ENCODE measurements at regions not wholly inside any gene's neighbourhood (a gene's known extent, or its start where the extent isn't known, plus 50 kb on each side); places are given as distances from the start of the nearest gene placed in this dataset.

- DNase-seq (ENCODE audit: extremely low spot score) = no peak
- intact Hi-C loops (cut with DNase I) = no loop called here
- peaks cover 0 to 14% (median 3%) of the 10 kb centered on the region in 4 donors for H3K9me3 ChIP-seq
- TF ChIP-seq POLR2A (IDR thresholded peaks at IDR 0.05; ENCODE audit: low read depth) = no peak
- no peak for TF ChIP-seq EP300 (IDR thresholded peaks at IDR 0.05)
- no peak for TF ChIP-seq POLR2AphosphoS5 (IDR thresholded peaks at IDR 0.05)
- no peak for TF ChIP-seq CTCF (IDR thresholded peaks at IDR 0.05)
- no peaks in the 10 kb centered on the region for H3K36me3 ChIP-seq
- no peaks in the 10 kb centered on the region for H3K4me1 ChIP-seq
- H3K27ac ChIP-seq (replicated peaks in 1 of 4) = no peak overlapping the region
- 79% methylated on average over 1 of the region's 1 CpG for WGBS
- no peak overlapping the region for H3K4me3 ChIP-seq
- no peaks in the 10 kb centered on the region for H3K27me3 ChIP-seq
These were observed 414.5 kb downstream of the PRDM5 start for GRCh38 chr4:120508036-120508435.

GRCh38 chr4:120506536-120506935, 416.0 kb downstream of the PRDM5 start:
- Histone ChIP-seq H3K27me3 (no peaks in the 10 kb centered on the region), H3K27ac (replicated peaks in 1 of 4) (no peak overlapping the region), H3K4me3 (no peak overlapping the region), H3K36me3 (no peaks in the 10 kb centered on the region), H3K9me3 (peaks cover 0 to 18% (median 0%) of the 10 kb centered on the region in 4 donors), H3K4me1 (no peaks in the 10 kb centered on the region)
- TF ChIP-seq POLR2AphosphoS5 (IDR thresholded peaks at IDR 0.05) = no peak
- TF ChIP-seq POLR2A (IDR thresholded peaks at IDR 0.05; ENCODE audit: low read depth) = no peak
- TF ChIP-seq CTCF (IDR thresholded peaks at IDR 0.05) = no peak
- TF ChIP-seq EP300 (IDR thresholded peaks at IDR 0.05) = no peak
- no peak for DNase-seq (ENCODE audit: extremely low spot score)
- 100% methylated on average over 1 of the region's 1 CpG for WGBS
- intact Hi-C loops (cut with DNase I) = no loop called here

GRCh38 chr4:120498678-120499077, 423.8 kb downstream of the PRDM5 start:
- H3K36me3 ChIP-seq = no peaks in the 10 kb centered on the region
- no peak overlapping the region for H3K27ac ChIP-seq (replicated peaks in 1 of 4)
- H3K27me3 ChIP-seq = no peaks in the 10 kb centered on the region
- DNase-seq (ENCODE audit: extremely low spot score) = no peak
- intact Hi-C loops (cut with DNase I) = no loop called here
- TF ChIP-seq CTCF (IDR thresholded peaks at IDR 0.05) (no peak), POLR2AphosphoS5 (IDR thresholded peaks at IDR 0.05) (no peak), EP300 (IDR thresholded peaks at IDR 0.05) (no peak), POLR2A (IDR thresholded peaks at IDR 0.05; ENCODE audit: low read depth) (no peak)
- WGBS = 76% methylated on average over 1 of the region's 1 CpG
- H3K4me3 ChIP-seq = no peak overlapping the region
- peaks cover 0 to 6% (median 2%) of the 10 kb centered on the region in 4 donors for H3K9me3 ChIP-seq
- H3K4me1 ChIP-seq = no peaks in the 10 kb centered on the region

GRCh38 chr4:120491481-120491880, 424.8 kb upstream of the MAD2L1 start:
- WGBS = 62% methylated on average over 3 of the region's 3 CpGs
- no peaks in the 10 kb centered on the region for H3K27me3 ChIP-seq
- H3K9me3 ChIP-seq = peaks cover 0 to 8% (median 0%) of the 10 kb centered on the region in 4 donors
- no peak overlapping the region for H3K27ac ChIP-seq (replicated peaks in 1 of 4)
- H3K4me3 ChIP-seq = no peak overlapping the region
- H3K4me1 ChIP-seq = no peaks in the 10 kb centered on the region
- intact Hi-C loops (cut with DNase I) = no loop called here
- no peaks in the 10 kb centered on the region for H3K36me3 ChIP-seq
- TF ChIP-seq POLR2A (IDR thresholded peaks at IDR 0.05; ENCODE audit: low read depth) (no peak), POLR2AphosphoS5 (IDR thresholded peaks at IDR 0.05) (no peak), EP300 (IDR thresholded peaks at IDR 0.05) (no peak), CTCF (IDR thresholded peaks at IDR 0.05) (no peak)
- DNase-seq (ENCODE audit: extremely low spot score) = no peak

- Histone ChIP-seq H3K27me3 (no peaks in the 10 kb centered on the region), H3K27ac (replicated peaks in 1 of 4) (no peak overlapping the region), H3K4me3 (no peak overlapping the region), H3K9me3 (peaks cover 0 to 5% (median 0%) of the 10 kb centered on the region in 4 donors), H3K36me3 (no peaks in the 10 kb centered on the region), H3K4me1 (no peaks in the 10 kb centered on the region)
- TF ChIP-seq CTCF (IDR thresholded peaks at IDR 0.05) = no peak
- no peak for DNase-seq (ENCODE audit: extremely low spot score)
- intact Hi-C loops (cut with DNase I) = no loop called here
- 74% methylated on average over 3 of the region's 3 CpGs for WGBS
These were observed 415.1 kb upstream of the MAD2L1 start for GRCh38 chr4:120481756-120482155.
